Calu3 (cell line): ENCODE measurements at regions not wholly inside any gene's neighbourhood (a gene's known extent, or its start where the extent isn't known, plus 50 kb on each side); places are given as distances from the start of the nearest gene placed in this dataset.

Experiments used
- BruUV-seq: library from RNA; stranded (reverse); fragments of 400-500 nt; replicated peaks from 2 replicates; lab custom pipeline; 2021; lab: Mats Ljungman, UMichigan
- CTCF ChIA-PET: fragments of 300-600 bp; sonication (Branson Sonifier 250); formaldehyde crosslinking; loops from one replicate; lab custom pipeline; 2022; ENCODE audit warnings: antibody characterized with exemption; lab: Charles Lee
- DNase-seq: peaks from one replicate; pipeline ENCODE4 v3.0.0; 2022
- H3K27ac Mint-ChIP-seq: one replicate; pipeline ENCODE4 v1.8.0; 2022; ENCODE audit warnings: mixed read lengths; ENCODE audit not compliant: unreplicated experiment
- H3K27me3 Mint-ChIP-seq: one replicate; pipeline ENCODE4 v1.8.0; 2022; ENCODE audit warnings: mixed read lengths; ENCODE audit not compliant: unreplicated experiment
- H3K36me3 Mint-ChIP-seq: one replicate; pipeline ENCODE4 v1.8.0; 2022; ENCODE audit warnings: mild to moderate bottlenecking, moderate library complexity, mixed read lengths; ENCODE audit not compliant: insufficient read depth, unreplicated experiment
- H3K4me1 Mint-ChIP-seq: one replicate; pipeline ENCODE4 v1.8.0; 2022; ENCODE audit warnings: mild to moderate bottlenecking, low read depth, mixed read lengths; ENCODE audit not compliant: unreplicated experiment
- H3K4me3 Mint-ChIP-seq: one replicate; pipeline ENCODE4 v1.8.0; 2022; ENCODE audit warnings: mild to moderate bottlenecking, low read depth, moderate library complexity, mixed read lengths; ENCODE audit not compliant: unreplicated experiment
- H3K9me3 Mint-ChIP-seq: one replicate; pipeline ENCODE4 v1.8.0; 2022; ENCODE audit warnings: low read depth, mixed read lengths; ENCODE audit not compliant: unreplicated experiment
- CTCF ChIP-seq: fragments of 200-600 bp; IDR thresholded peaks from one replicate; pipeline ENCODE4 v1.8.0; 2022; ENCODE audit warnings: antibody characterized with exemption; ENCODE audit not compliant: unreplicated experiment
- intact Hi-C: fragments of 100-400 bp; cut with micrococcal nuclease; formaldehyde crosslinking; loops from one replicate; pipeline ENCODE4 v1.10.0; 2022; ENCODE audit not compliant: unreplicated experiment

- no TSS peak for BruUV-seq
- Mint-ChIP-seq H3K4me3 (no peak overlapping the region), H3K36me3 (no peaks in the 10 kb centered on the region), H3K27me3 (peaks cover 20% of the 10 kb centered on the region), H3K27ac (no peak overlapping the region), H3K4me1 (no peaks in the 10 kb centered on the region), H3K9me3 (no peaks in the 10 kb centered on the region)
- intact Hi-C loops = no loop called here
- no peak for TF ChIP-seq CTCF
- DNase-seq = no peak
- CTCF ChIA-PET = no interaction called here
Measured at GRCh38 chr10:113379091-113379490, 173.8 kb upstream of the HABP2 start.

- Mint-ChIP-seq H3K36me3 (no peaks in the 10 kb centered on the region), H3K9me3 (no peaks in the 10 kb centered on the region), H3K27ac (peak overlapping the region; percentile 81), H3K4me3 (no peak overlapping the region), H3K4me1 (peaks cover 16% of the 10 kb centered on the region), H3K27me3 (peaks cover 27% of the 10 kb centered on the region)
- intact Hi-C loops = loop anchor here (10.0 kb wide), 2 partner anchors 173 to 427 kb away; partner anchors contain the start of genes HABP2 and TCF7L2
- no peak for TF ChIP-seq CTCF
- CTCF ChIA-PET = no interaction called here
- no TSS peak for BruUV-seq
- DNase-seq = no peak
Measured at GRCh38 chr10:113381416-113381815, 171.4 kb upstream of the HABP2 start.

- CTCF ChIA-PET = no interaction called here
Measured at GRCh38 chr10:113381981-113382509, 170.8 kb upstream of the HABP2 start.

GRCh38 chr10:113382691-113383090, 170.2 kb upstream of the HABP2 start:
- CTCF ChIA-PET = no interaction called here
- no peak overlapping the region for H3K4me3 Mint-ChIP-seq
- H3K4me1 Mint-ChIP-seq = peaks cover 16% of the 10 kb centered on the region
- H3K36me3 Mint-ChIP-seq = no peaks in the 10 kb centered on the region
- H3K27me3 Mint-ChIP-seq = peaks cover 18% of the 10 kb centered on the region
- TF ChIP-seq CTCF = no peak
- no peak for DNase-seq
- H3K27ac Mint-ChIP-seq = no peak overlapping the region
- intact Hi-C loops = loop anchor here (10.0 kb wide), 2 partner anchors 172 to 428 kb away; partner anchors contain the start of genes HABP2 and TCF7L2
- H3K9me3 Mint-ChIP-seq = no peaks in the 10 kb centered on the region
- BruUV-seq = no TSS peak

More at GRCh38 chr10:113381981-113382509, 170.8 kb upstream of the HABP2 start:
- no TSS peak for BruUV-seq
- peak; percentile 11 for DNase-seq
- Mint-ChIP-seq H3K36me3 (no peaks in the 10 kb centered on the region), H3K9me3 (no peaks in the 10 kb centered on the region), H3K27me3 (peaks cover 24% of the 10 kb centered on the region), H3K27ac (peak overlapping the region; percentile 81), H3K4me3 (peak overlapping the region; percentile 28), H3K4me1 (peaks cover 16% of the 10 kb centered on the region)
- intact Hi-C loops = loop anchor here (10.0 kb wide), 2 partner anchors 173 to 427 kb away; partner anchors contain the start of genes HABP2 and TCF7L2
- TF ChIP-seq CTCF = no peak
